K562 (cell line): ENCODE measurements at regions not wholly inside any gene's neighbourhood (a gene's known extent, or its start where the extent isn't known, plus 50 kb on each side); places are given as distances from the start of the nearest gene placed in this dataset.

Experiments
- ATAC-seq: fragments of 200-7000 bp; cut with Tn5 transposase; 3 replicates; pipeline ENCODE4 v1.9.1; 2020; ENCODE audit warnings: moderate library complexity
- BruUV-seq: library from RNA; stranded (reverse); fragments of 400-500 nt; replicated peaks from 2 replicates; lab custom pipeline; 2021; lab: Mats Ljungman, UMichigan
- CTCF ChIA-PET: fragments of 300-600 bp; formaldehyde crosslinking; extraction: SDS; loops from one replicate; lab custom pipeline; 2021; ENCODE audit warnings: low intra/inter-chr PET ratio; lab: Yijun Ruan, JAX
- POLR2A ChIA-PET: fragments of 300-600, 350-650 bp; sonication (Branson Sonifier 250); formaldehyde crosslinking; extraction: SDS; loops from one replicate; lab custom pipeline; 2021; ENCODE audit warnings: antibody characterized with exemption, inconsistent platforms; lab: Yijun Ruan, JAX
- DNase-seq, 4 experiments: peaks; one replicate each; pipeline versions ENCODE4 v3.0.0 to v3.0.0-alpha.2; 2011 to 2018; ENCODE audit warnings: low spot score in 3 of 4, mixed read lengths in 3 of 4; ENCODE audit errors: extremely low read depth in 1 of 4
- FAIRE-seq: peaks from 2 replicates; lab custom pipeline; 2011; peaks lifted over from hg19 to GRCh38; lab: Jason Lieb, UNC
- H2AFZ ChIP-seq: 2 replicates; pipeline ENCODE4 v1.6.0; 2011; ENCODE audit warnings: low read depth, low read length, control low read depth, inconsistent platforms
- H3K27ac ChIP-seq: fragments of 200-600 bp; 3 replicates; pipeline ENCODE4 v1.8.0; 2011; ENCODE audit warnings: low read depth, mild to moderate bottlenecking, control low read depth, inconsistent platforms, low read length, moderate library complexity, mixed read lengths; ENCODE audit errors: extremely low read depth
- H3K27me3 ChIP-seq, 2 experiments: fragments of 300-600 bp in 1 of 2; 2 replicates in 1 of 2; 3 replicates in 1 of 2; pipeline versions ENCODE4 v1.6.0 to v1.8.0; 2011; ENCODE audit warnings: inconsistent platforms in 2 of 2, low read length in 2 of 2, mild to moderate bottlenecking in 1 of 2, mixed read lengths in 1 of 2, moderate library complexity in 1 of 2; ENCODE audit not compliant: control insufficient read depth in 2 of 2, insufficient read depth in 2 of 2
- H3K36me3 ChIP-seq: fragments of 300-600 bp; 3 replicates; pipeline ENCODE4 v1.8.0; 2011; ENCODE audit warnings: mild to moderate bottlenecking, low read length, inconsistent platforms; ENCODE audit not compliant: control insufficient read depth, insufficient read depth
- H3K4me1 ChIP-seq, 2 experiments: fragments of 200-600 bp in 1 of 2; replicated peaks in 1 of 2; 2 replicates in 1 of 2; 3 replicates in 1 of 2; pipeline versions ENCODE4 v1.5.1 to v1.8.0; 2011; ENCODE audit warnings: inconsistent platforms in 2 of 2, low read length in 2 of 2, mild to moderate bottlenecking in 1 of 2, mixed read lengths in 1 of 2, moderate library complexity in 1 of 2; ENCODE audit not compliant: control insufficient read depth in 2 of 2, insufficient read depth in 2 of 2
- H3K4me2 ChIP-seq: 2 replicates; pipeline ENCODE4 v1.6.1; 2011; ENCODE audit warnings: low read length, control low read depth, inconsistent platforms, mixed read lengths; ENCODE audit not compliant: insufficient read depth
- H3K4me3 ChIP-seq: fragments of 200-600 bp; sonication (generic), shearing (Covaris generic); 2 replicates; pipeline ENCODE4 v1.5.1; 2016; ENCODE audit warnings: control low read depth, inconsistent platforms
- H3K79me2 ChIP-seq: fragments of 200-600 bp; 3 replicates; pipeline ENCODE4 v1.8.0; 2011; ENCODE audit warnings: low read length, inconsistent platforms; ENCODE audit not compliant: control insufficient read depth, insufficient read depth
- H3K9ac ChIP-seq, 2 experiments: 2 replicates each; pipeline versions ENCODE4 v1.6.0 to v1.6.1; 2011; ENCODE audit warnings: low read depth in 2 of 2, low read length in 2 of 2, control low read depth in 1 of 2, inconsistent platforms in 1 of 2, mild to moderate bottlenecking in 1 of 2, mixed read lengths in 1 of 2; ENCODE audit not compliant: insufficient read depth in 1 of 2
- H3K9me1 ChIP-seq: one replicate; pipeline ENCODE4 v1.6.0; 2011; ENCODE audit warnings: inconsistent platforms, mild to moderate bottlenecking, low read length, moderate library complexity; ENCODE audit not compliant: control insufficient read depth, insufficient read depth
- H3K9me3 ChIP-seq: replicated peaks from 2 replicates; pipeline ENCODE4 v1.5.1; 2011; ENCODE audit warnings: low read depth, low read length, inconsistent platforms; ENCODE audit not compliant: control insufficient read depth, insufficient read depth
- H4K20me1 ChIP-seq: replicated peaks from 2 replicates; pipeline ENCODE4 v1.6.1; 2011; ENCODE audit warnings: low read length, inconsistent platforms, mixed read lengths; ENCODE audit not compliant: control insufficient read depth, insufficient read depth
- CREB5 ChIP-seq: fragments of 250-450 bp; sonication (Bioruptor Pico); IDR thresholded peaks from 2 replicates; pipeline ENCODE4 v1.5.0; 2020; ENCODE audit warnings: mild to moderate bottlenecking
- KAT8 ChIP-seq: fragments of 450-650 bp; IDR thresholded peaks from 2 replicates; pipeline ENCODE4 v1.6.1; 2016; ENCODE audit warnings: low read depth, mild to moderate bottlenecking
- PML ChIP-seq: IDR thresholded peaks from 2 replicates; pipeline ENCODE4 v1.6.1; 2012; ENCODE audit warnings: low read length, inconsistent platforms
- RBM25 ChIP-seq: fragments of 200-400 bp; formaldehyde crosslinking; IDR thresholded peaks from 2 replicates; pipeline ENCODE4 v1.6.1; 2018; ENCODE audit warnings: low read length, low read depth, moderate library complexity; ENCODE audit not compliant: severe bottlenecking
- RFX5 ChIP-seq: IDR thresholded peaks from 2 replicates; pipeline ENCODE4 v1.6.1; 2011; ENCODE audit warnings: low read depth, mild to moderate bottlenecking, improper control_type of control experiment, low read length
- SMARCA4 ChIP-seq: fragments of 450-650 bp; IDR thresholded peaks from 2 replicates; pipeline ENCODE4 v1.6.1; 2016
- SMARCA5 ChIP-seq: fragments of 450-650 bp; IDR thresholded peaks from 2 replicates; pipeline ENCODE4 v1.6.1; 2016
- ZNF354B ChIP-seq: fragments of 250-450 bp; sonication (Bioruptor Pico); IDR thresholded peaks from 2 replicates; pipeline ENCODE4 v1.4.0; 2020
- ZNF444 ChIP-seq: fragments of 250-450 bp; sonication (Bioruptor Pico); IDR thresholded peaks from 2 replicates; pipeline ENCODE4 v1.4.0; 2020; ENCODE audit warnings: mild to moderate bottlenecking, moderate library complexity
- WGBS: fragments of 100-300 bp; shearing (Covaris generic); methylation state at CpG from one replicate; pipeline ENCODE4 v1.1.6; 2016; ENCODE audit warnings: low coverage, mixed read lengths; ENCODE audit not compliant: insufficient coverage; ENCODE audit errors: missing lambda C conversion rate; 5-methylcytosine and 5-hydroxymethylcytosine counted together
- in situ Hi-C: fragments of 300-500 bp; cut with MboI; formaldehyde crosslinking; loops from 4 replicates; pipeline ENCODE4 v1.15.0; 2018; ENCODE audit warnings: inconsistent platforms, mixed read lengths
- intact Hi-C: fragments of 100-400 bp; cut with micrococcal nuclease; formaldehyde crosslinking; loops from 2 replicates; pipeline ENCODE4 v1.14.2; 2022
- TF ChIP-seq, protein P1 (sequence below): fragments of 250-450 bp; sonication (Bioruptor Pico); IDR thresholded peaks from 2 replicates; pipeline ENCODE4 v1.8.0; 2022; ENCODE audit warnings: moderate library complexity, mild to moderate bottlenecking, inconsistent platforms
- TF ChIP-seq, protein P2 (sequence below): fragments of 450-650 bp; formaldehyde crosslinking; IDR thresholded peaks from 2 replicates; pipeline ENCODE4 v1.4.0; 2020; ENCODE audit warnings: mild to moderate bottlenecking, moderate library complexity

GRCh38 chr10:111410740-111411139 is 333.9 kb downstream of the ADRA2A start:
- intact Hi-C loops (no loop called here), in situ Hi-C loops (no loop called here)
- WGBS: 11% methylated on average over 2 of the region's 3 CpGs
- no peak for DNase-seq
- Histone ChIP-seq H3K27me3 (no peaks in the 10 kb centered on the region), H3K79me2 (no peaks in the 10 kb centered on the region), H3K4me3 (no peak overlapping the region), H3K27ac (no peak overlapping the region), H3K9me3 (no peaks in the 10 kb centered on the region), H3K4me2 (no peak overlapping the region), H3K36me3 (no peaks in the 10 kb centered on the region), H2AFZ (no peak overlapping the region), H3K4me1 (no peaks in the 10 kb centered on the region), H4K20me1 (no peaks in the 10 kb centered on the region), H3K9ac (no peak overlapping the region), H3K9me1 (no peaks in the 10 kb centered on the region)
- CTCF ChIA-PET: no interaction called here
- no peak for FAIRE-seq
- no TSS peak for BruUV-seq
- TF ChIP-seq, protein P1, sequence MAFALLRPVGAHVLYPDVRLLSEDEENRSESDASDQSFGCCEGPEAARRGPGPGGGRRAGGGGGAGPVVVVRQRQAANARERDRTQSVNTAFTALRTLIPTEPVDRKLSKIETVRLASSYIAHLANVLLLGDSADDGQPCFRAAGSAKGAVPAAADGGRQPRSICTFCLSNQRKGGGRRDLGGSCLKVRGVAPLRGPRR: no peak
- TF ChIP-seq, protein P2, sequence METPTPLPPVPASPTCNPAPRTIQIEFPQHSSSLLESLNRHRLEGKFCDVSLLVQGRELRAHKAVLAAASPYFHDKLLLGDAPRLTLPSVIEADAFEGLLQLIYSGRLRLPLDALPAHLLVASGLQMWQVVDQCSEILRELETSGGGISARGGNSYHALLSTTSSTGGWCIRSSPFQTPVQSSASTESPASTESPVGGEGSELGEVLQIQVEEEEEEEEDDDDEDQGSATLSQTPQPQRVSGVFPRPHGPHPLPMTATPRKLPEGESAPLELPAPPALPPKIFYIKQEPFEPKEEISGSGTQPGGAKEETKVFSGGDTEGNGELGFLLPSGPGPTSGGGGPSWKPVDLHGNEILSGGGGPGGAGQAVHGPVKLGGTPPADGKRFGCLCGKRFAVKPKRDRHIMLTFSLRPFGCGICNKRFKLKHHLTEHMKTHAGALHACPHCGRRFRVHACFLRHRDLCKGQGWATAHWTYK (CRISPR knock-in tag): no peak
- TF ChIP-seq SMARCA4 (no peak), PML (no peak), RBM25 (no peak), ZNF444 (no peak), CREB5 (CRISPR knock-in tag) (no peak), RFX5 (no peak), SMARCA5 (no peak), ZNF354B (CRISPR knock-in tag) (no peak), KAT8 (no peak)
- no peak for ATAC-seq
- POLR2A ChIA-PET: interaction anchor here (0.6 kb wide), 1 partner anchor 8 kb away, joined by 3 read pairs; no protein-coding TSS in a partner anchor
